GM19467 (cell line): ENCODE measurements at regions not wholly inside any gene's neighbourhood (a gene's known extent, or its start where the extent isn't known, plus 50 kb on each side); places are given as distances from the start of the nearest gene placed in this dataset.

ENCODE experiments used
- ATAC-seq: cut with Tn5 transposase; IDR thresholded peaks from one replicate; pipeline ENCODE4 v1.9.1; 2021; ENCODE audit warnings: mild to moderate bottlenecking, moderate library complexity; ENCODE audit not compliant: unreplicated experiment

GRCh38 chr4:133245226-133245625 is 96.1 kb downstream of the PCDH10 start:
- ATAC-seq, result no peak
